Neural progenitor cell (in vitro differentiated cells): ENCODE measurements at regions not wholly inside any gene's neighbourhood (a gene's known extent, or its start where the extent isn't known, plus 50 kb on each side); places are given as distances from the start of the nearest gene placed in this dataset.
A peak's percentile ranks its signal among the peaks of the same experiment; 100 is the strongest.

Experiments used
- DNase-seq: peaks from one replicate; pipeline ENCODE4 v3.0.0-alpha.2; 2016; ENCODE audit warnings: low spot score
- H2AFZ ChIP-seq: fragments of 200-600 bp; sonication (generic); replicated peaks from 2 replicates; pipeline ENCODE4 v1.6.1; 2016; ENCODE audit warnings: antibody characterized with exemption
- H3F3A ChIP-seq: fragments of 200-600 bp; sonication (generic); 2 replicates; pipeline ENCODE4 v1.6.1; 2016; ENCODE audit warnings: antibody characterized with exemption, low read depth
- H3K27ac ChIP-seq: fragments of 200-600 bp; sonication (generic); 2 replicates; pipeline ENCODE4 v1.5.1; 2016; ENCODE audit warnings: mild to moderate bottlenecking
- H3K27me3 ChIP-seq: fragments of 200-600 bp; sonication (generic); 2 replicates; pipeline ENCODE4 v1.6.1; 2016; ENCODE audit warnings: mild to moderate bottlenecking, moderate library complexity
- H3K36me3 ChIP-seq: fragments of 200-600 bp; sonication (generic); 2 replicates; pipeline ENCODE4 v1.5.1; 2016
- H3K4me1 ChIP-seq: fragments of 200-600 bp; sonication (generic); 2 replicates; pipeline ENCODE4 v1.6.1; 2016; ENCODE audit warnings: mixed run types
- H3K4me2 ChIP-seq: fragments of 200-600 bp; sonication (generic); 2 replicates; pipeline ENCODE4 v1.6.1; 2016
- H3K4me3 ChIP-seq: fragments of 200-600 bp; sonication (generic); 2 replicates; pipeline ENCODE4 v1.5.1; 2016
- H3K79me2 ChIP-seq: fragments of 200-600 bp; sonication (generic); 2 replicates; pipeline ENCODE4 v1.6.1; 2016; ENCODE audit warnings: low read depth
- H3K9ac ChIP-seq: fragments of 200-600 bp; sonication (generic); 2 replicates; pipeline ENCODE4 v1.6.1; 2016
- H3K9me3 ChIP-seq: fragments of 200-600 bp; sonication (generic); 2 replicates; pipeline ENCODE4 v1.5.1; 2016; ENCODE audit warnings: low read depth
- H4K20me1 ChIP-seq: fragments of 200-600 bp; sonication (generic); 2 replicates; pipeline ENCODE4 v1.6.1; 2016; ENCODE audit warnings: low read depth
- H3K27ac Mint-ChIP-seq: 3 replicates; pipeline ENCODE4 v1.8.0; 2021; ENCODE audit warnings: mixed read lengths
- H3K27me3 Mint-ChIP-seq: 2 replicates; pipeline ENCODE4 v1.8.0; 2022; ENCODE audit warnings: low read depth, mild to moderate bottlenecking, inconsistent platforms, moderate library complexity, mixed read lengths; ENCODE audit not compliant: insufficient read depth
- H3K36me3 Mint-ChIP-seq: 3 replicates; pipeline ENCODE4 v1.8.0; 2021; ENCODE audit warnings: mixed read lengths
- H3K4me1 Mint-ChIP-seq: 3 replicates; pipeline ENCODE4 v1.8.0; 2021; ENCODE audit warnings: mixed read lengths
- H3K4me3 Mint-ChIP-seq: 3 replicates; pipeline ENCODE4 v1.8.0; 2021; ENCODE audit warnings: mild to moderate bottlenecking, moderate library complexity, mixed read lengths
- H3K9me3 Mint-ChIP-seq: 3 replicates; pipeline ENCODE4 v1.8.0; 2020; ENCODE audit warnings: mixed read lengths
- EZH2 ChIP-seq: fragments of 200-600 bp; sonication (generic); IDR thresholded peaks from 2 replicates; pipeline ENCODE4 v1.6.1; 2017; ENCODE audit warnings: antibody characterized with exemption, mild to moderate bottlenecking, moderate library complexity
- EZH2phosphoT487 ChIP-seq: fragments of 200-600 bp; sonication (generic); IDR thresholded peaks from 2 replicates; pipeline ENCODE4 v1.6.1; 2017; ENCODE audit warnings: antibody characterized with exemption
- TF ChIP-seq, protein P1 (sequence below): fragments of 200-600 bp; sonication (generic); IDR thresholded peaks from 2 replicates; pipeline ENCODE4 v1.5.1; 2017; ENCODE audit warnings: antibody characterized with exemption, mild to moderate bottlenecking

DNA sequence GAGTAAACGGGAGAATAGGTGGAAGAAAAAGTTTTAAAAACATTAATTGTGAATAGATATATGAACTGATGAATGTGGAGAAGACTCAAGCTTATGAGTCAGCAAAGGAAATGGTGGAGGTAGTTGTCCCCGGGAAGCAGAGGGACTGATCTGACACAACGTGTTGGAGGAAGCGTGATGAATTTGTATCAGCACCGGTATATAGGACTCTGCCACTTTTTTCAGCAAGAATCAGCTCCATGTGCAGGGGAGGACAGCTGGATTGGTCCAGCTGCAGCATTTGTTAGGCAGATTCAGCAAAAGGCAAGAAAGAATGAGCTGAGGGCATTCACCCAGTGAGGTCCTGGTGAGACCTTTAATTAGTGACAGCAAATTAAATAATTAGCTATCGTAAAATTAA is 276.0 kb downstream of the TENT4A start:
- no peaks in the 10 kb centered on the region for H3K36me3 Mint-ChIP-seq
- Histone ChIP-seq H4K20me1 (no peaks in the 10 kb centered on the region), H2AFZ (no peak overlapping the region), H3K4me3 (no peak overlapping the region), H3K9me3 (no peaks in the 10 kb centered on the region), H3K27me3 (no peaks in the 10 kb centered on the region), H3K27ac (no peak overlapping the region), H3K4me1 (no peaks in the 10 kb centered on the region), H3K79me2 (no peaks in the 10 kb centered on the region), H3K9ac (no peak overlapping the region), H3K36me3 (no peaks in the 10 kb centered on the region), H3F3A (no peaks in the 10 kb centered on the region), H3K4me2 (no peak overlapping the region)
- no peak for DNase-seq
- H3K27ac Mint-ChIP-seq = no peak overlapping the region
- H3K9me3 Mint-ChIP-seq = no peaks in the 10 kb centered on the region
- TF ChIP-seq, protein P1, sequence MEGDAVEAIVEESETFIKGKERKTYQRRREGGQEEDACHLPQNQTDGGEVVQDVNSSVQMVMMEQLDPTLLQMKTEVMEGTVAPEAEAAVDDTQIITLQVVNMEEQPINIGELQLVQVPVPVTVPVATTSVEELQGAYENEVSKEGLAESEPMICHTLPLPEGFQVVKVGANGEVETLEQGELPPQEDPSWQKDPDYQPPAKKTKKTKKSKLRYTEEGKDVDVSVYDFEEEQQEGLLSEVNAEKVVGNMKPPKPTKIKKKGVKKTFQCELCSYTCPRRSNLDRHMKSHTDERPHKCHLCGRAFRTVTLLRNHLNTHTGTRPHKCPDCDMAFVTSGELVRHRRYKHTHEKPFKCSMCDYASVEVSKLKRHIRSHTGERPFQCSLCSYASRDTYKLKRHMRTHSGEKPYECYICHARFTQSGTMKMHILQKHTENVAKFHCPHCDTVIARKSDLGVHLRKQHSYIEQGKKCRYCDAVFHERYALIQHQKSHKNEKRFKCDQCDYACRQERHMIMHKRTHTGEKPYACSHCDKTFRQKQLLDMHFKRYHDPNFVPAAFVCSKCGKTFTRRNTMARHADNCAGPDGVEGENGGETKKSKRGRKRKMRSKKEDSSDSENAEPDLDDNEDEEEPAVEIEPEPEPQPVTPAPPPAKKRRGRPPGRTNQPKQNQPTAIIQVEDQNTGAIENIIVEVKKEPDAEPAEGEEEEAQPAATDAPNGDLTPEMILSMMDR = no peak
- no peak for TF ChIP-seq EZH2phosphoT487
- TF ChIP-seq EZH2 = no peak
- H3K4me1 Mint-ChIP-seq = no peaks in the 10 kb centered on the region
- no peak overlapping the region for H3K4me3 Mint-ChIP-seq
- no peaks in the 10 kb centered on the region for H3K27me3 Mint-ChIP-seq

DNA sequence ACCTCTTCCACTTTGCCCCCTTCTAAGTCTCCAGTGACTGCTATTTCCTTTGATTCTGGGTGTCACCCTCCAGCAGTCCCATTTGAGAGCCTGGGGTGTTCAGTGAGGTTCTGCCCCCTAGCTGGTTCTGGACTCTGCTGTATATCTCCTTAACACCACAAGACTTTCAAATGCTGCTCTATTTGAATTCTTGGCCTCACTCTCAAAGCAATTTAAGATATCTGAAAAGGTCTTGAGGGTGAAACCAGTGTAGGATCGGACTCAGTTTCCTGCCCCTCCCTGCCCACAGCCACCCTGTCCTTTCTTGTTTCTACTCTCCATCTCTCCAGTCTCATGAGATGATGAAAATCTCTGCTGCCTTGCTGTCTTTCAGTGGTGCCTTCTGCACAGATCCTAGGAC is 280.9 kb downstream of the TENT4A start:
- Mint-ChIP-seq H3K4me3 (no peak overlapping the region), H3K9me3 (peaks cover 6% of the 10 kb centered on the region), H3K27me3 (no peaks in the 10 kb centered on the region), H3K27ac (no peak overlapping the region), H3K4me1 (no peaks in the 10 kb centered on the region), H3K36me3 (no peaks in the 10 kb centered on the region)
- no peak overlapping the region for H3K4me3 ChIP-seq
- TF ChIP-seq, protein P1 = no peak
- TF ChIP-seq EZH2 = no peak
- TF ChIP-seq EZH2phosphoT487 = no peak
- H3K4me1 ChIP-seq = no peaks in the 10 kb centered on the region
- H3K9ac ChIP-seq = no peak overlapping the region
- no peak for DNase-seq
- H3K4me2 ChIP-seq = no peak overlapping the region
- H2AFZ ChIP-seq = peak overlapping the region; percentile 28
- no peak overlapping the region for H3K27ac ChIP-seq
- no peaks in the 10 kb centered on the region for H3F3A ChIP-seq
- H3K27me3 ChIP-seq = no peaks in the 10 kb centered on the region
- H3K9me3 ChIP-seq = no peaks in the 10 kb centered on the region
- no peaks in the 10 kb centered on the region for H3K79me2 ChIP-seq
- H4K20me1 ChIP-seq = no peaks in the 10 kb centered on the region
- H3K36me3 ChIP-seq = no peaks in the 10 kb centered on the region

DNA sequence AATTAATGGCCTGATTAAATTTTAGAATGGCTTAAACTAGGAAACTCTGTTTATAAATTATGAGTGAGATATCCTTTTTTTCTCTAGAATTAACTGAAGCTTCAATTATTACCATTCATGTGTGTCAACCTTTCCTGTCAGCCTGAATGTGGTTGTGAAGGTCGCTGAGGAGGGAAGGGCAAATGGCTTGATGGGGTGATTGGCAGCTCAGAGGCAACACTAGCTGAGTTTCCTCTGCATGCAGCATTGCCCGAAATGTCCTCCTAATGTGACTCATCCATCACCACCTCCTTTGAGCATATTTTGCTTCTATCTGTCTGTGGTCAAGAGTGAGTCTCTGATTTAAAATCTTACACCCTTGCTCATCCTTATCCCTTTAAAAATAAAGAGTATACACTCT is 281.9 kb downstream of the TENT4A start:
- Mint-ChIP-seq H3K36me3 (no peaks in the 10 kb centered on the region), H3K4me1 (no peaks in the 10 kb centered on the region), H3K27ac (no peak overlapping the region), H3K4me3 (no peak overlapping the region), H3K27me3 (no peaks in the 10 kb centered on the region), H3K9me3 (peaks cover 6% of the 10 kb centered on the region)
- no peaks in the 10 kb centered on the region for H3F3A ChIP-seq
- H2AFZ ChIP-seq = no peak overlapping the region
- no peaks in the 10 kb centered on the region for H3K36me3 ChIP-seq
- H3K9me3 ChIP-seq = no peaks in the 10 kb centered on the region
- H3K79me2 ChIP-seq = no peaks in the 10 kb centered on the region
- no peak overlapping the region for H3K27ac ChIP-seq
- H3K9ac ChIP-seq = no peak overlapping the region
- no peak overlapping the region for H3K4me2 ChIP-seq
- H4K20me1 ChIP-seq = no peaks in the 10 kb centered on the region
- TF ChIP-seq, protein P1 = no peak
- TF ChIP-seq EZH2 (no peak), EZH2phosphoT487 (no peak)
- no peak for DNase-seq
- no peak overlapping the region for H3K4me3 ChIP-seq
- H3K27me3 ChIP-seq = no peaks in the 10 kb centered on the region
- H3K4me1 ChIP-seq = no peaks in the 10 kb centered on the region

DNA sequence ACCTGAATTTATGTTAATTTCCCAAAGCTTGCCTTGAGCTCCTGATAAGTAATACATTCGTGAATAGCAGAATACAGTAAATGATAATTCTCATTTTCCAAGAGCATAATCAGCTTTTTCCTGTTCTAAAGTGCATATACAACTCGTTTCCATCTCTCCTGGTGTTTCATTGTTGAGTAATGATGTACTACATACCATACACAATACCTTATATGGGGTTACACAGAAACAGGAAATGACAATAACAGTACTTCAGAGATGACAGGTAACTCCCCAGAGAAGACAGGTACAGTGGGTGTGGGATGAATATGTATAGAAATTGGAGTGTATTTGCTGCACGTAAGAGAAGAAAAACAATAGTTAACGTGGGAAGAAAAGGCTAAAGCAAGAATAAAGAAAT is 287.1 kb downstream of the TENT4A start:
- Histone ChIP-seq H2AFZ (no peak overlapping the region), H3K4me1 (no peaks in the 10 kb centered on the region), H3K36me3 (no peaks in the 10 kb centered on the region), H3K4me2 (no peak overlapping the region), H4K20me1 (no peaks in the 10 kb centered on the region), H3K27ac (no peak overlapping the region), H3K4me3 (no peak overlapping the region), H3K9me3 (no peaks in the 10 kb centered on the region), H3K9ac (no peak overlapping the region), H3K79me2 (no peaks in the 10 kb centered on the region), H3K27me3 (no peaks in the 10 kb centered on the region), H3F3A (no peaks in the 10 kb centered on the region)
- no peaks in the 10 kb centered on the region for H3K4me1 Mint-ChIP-seq
- peaks cover 5% of the 10 kb centered on the region for H3K27me3 Mint-ChIP-seq
- no peak for DNase-seq
- H3K4me3 Mint-ChIP-seq = no peak overlapping the region
- peaks cover 6% of the 10 kb centered on the region for H3K9me3 Mint-ChIP-seq
- TF ChIP-seq EZH2phosphoT487 = no peak
- no peak for TF ChIP-seq EZH2
- TF ChIP-seq, protein P1 = no peak
- no peak overlapping the region for H3K27ac Mint-ChIP-seq
- no peaks in the 10 kb centered on the region for H3K36me3 Mint-ChIP-seq
